ENCODE measurements at regions not wholly inside any gene's neighbourhood (a gene's known extent, or its start where the extent isn't known, plus 50 kb on each side); places are given as distances from the start of the nearest gene placed in this dataset.

GRCh38 chr10:108141064-108141463 lies 976.6 kb upstream of the SORCS1 start:
- no peaks in the 10 kb centered on the region for H3K36me3 Mint-ChIP-seq (ENCODE audit: low read depth)
- peaks cover 3% of the 10 kb centered on the region for H3K9me3 Mint-ChIP-seq
- H3K4me1 Mint-ChIP-seq: no peaks in the 10 kb centered on the region
- TF ChIP-seq CTCF (conservative IDR thresholded peaks at IDR 0.05): no peak
- H3K27me3 Mint-ChIP-seq (ENCODE audit: low read depth): no peaks in the 10 kb centered on the region
- H3K4me3 Mint-ChIP-seq: no peak overlapping the region
- no peak overlapping the region for H3K27ac Mint-ChIP-seq (ENCODE audit: unreplicated experiment)
- no peak for DNase-seq (ENCODE audit: low read depth, low spot score)

- Mint-ChIP-seq H3K9me3 (no peaks in the 10 kb centered on the region), H3K4me1 (no peaks in the 10 kb centered on the region), H3K27ac (ENCODE audit: unreplicated experiment) (no peak overlapping the region), H3K27me3 (ENCODE audit: low read depth) (no peaks in the 10 kb centered on the region), H3K36me3 (ENCODE audit: low read depth) (no peaks in the 10 kb centered on the region), H3K4me3 (no peak overlapping the region)
- DNase-seq (ENCODE audit: low read depth, low spot score): no peak
- no peak for TF ChIP-seq CTCF (conservative IDR thresholded peaks at IDR 0.05)
Observed at GRCh38 chr10:108132303-108132702, 967.8 kb upstream of the SORCS1 start.

- TF ChIP-seq CTCF (conservative IDR thresholded peaks at IDR 0.05): no peak
- H3K4me1 Mint-ChIP-seq: no peaks in the 10 kb centered on the region
Observed at GRCh38 chr10:108130575-108130974, 966.1 kb upstream of the SORCS1 start.

GRCh38 chr10:108112218-108112617 lies 947.7 kb upstream of the SORCS1 start:
- Mint-ChIP-seq H3K4me3 (no peak overlapping the region), H3K27me3 (ENCODE audit: low read depth) (no peaks in the 10 kb centered on the region), H3K27ac (ENCODE audit: unreplicated experiment) (no peak overlapping the region), H3K36me3 (ENCODE audit: low read depth) (no peaks in the 10 kb centered on the region), H3K9me3 (peaks cover 5% of the 10 kb centered on the region), H3K4me1 (no peaks in the 10 kb centered on the region)
- TF ChIP-seq CTCF (conservative IDR thresholded peaks at IDR 0.05): peak; percentile 51
- DNase-seq (ENCODE audit: low read depth, low spot score): no peak

More at GRCh38 chr10:108130575-108130974, 966.1 kb upstream of the SORCS1 start:
- Mint-ChIP-seq H3K27ac (ENCODE audit: unreplicated experiment) (no peak overlapping the region), H3K4me3 (no peak overlapping the region), H3K27me3 (ENCODE audit: low read depth) (no peaks in the 10 kb centered on the region), H3K36me3 (ENCODE audit: low read depth) (no peaks in the 10 kb centered on the region), H3K9me3 (no peaks in the 10 kb centered on the region)
- no peak for DNase-seq (ENCODE audit: low read depth, low spot score)

GRCh38 chr10:108104551-108105156 lies 940.1 kb upstream of the SORCS1 start:
- Mint-ChIP-seq H3K27ac (ENCODE audit: unreplicated experiment) (no peak overlapping the region), H3K4me1 (no peaks in the 10 kb centered on the region), H3K27me3 (ENCODE audit: low read depth) (peaks cover 2% of the 10 kb centered on the region), H3K9me3 (no peaks in the 10 kb centered on the region), H3K36me3 (ENCODE audit: low read depth) (no peaks in the 10 kb centered on the region), H3K4me3 (no peak overlapping the region)
- no peak for TF ChIP-seq CTCF (conservative IDR thresholded peaks at IDR 0.05)
- DNase-seq (ENCODE audit: low read depth, low spot score): no peak

Data from neural crest cell (in vitro differentiated cells).